AG04450 (cell line): ENCODE measurements at regions not wholly inside any gene's neighbourhood (a gene's known extent, or its start where the extent isn't known, plus 50 kb on each side); places are given as distances from the start of the nearest gene placed in this dataset.
A peak's percentile ranks its signal among the peaks of the same experiment; 100 is the strongest.

Experiments
- CTCF ChIA-PET: fragments of 300-600, 350-600 bp; formaldehyde crosslinking; extraction: SDS; loops from one replicate; lab custom pipeline; 2022; ENCODE audit warnings: antibody characterized with exemption, inconsistent platforms; lab: Charles Lee
- POLR2A ChIA-PET: fragments of 350-600 bp; formaldehyde crosslinking; extraction: SDS; loops from one replicate; lab custom pipeline; 2021; ENCODE audit warnings: antibody characterized with exemption, inconsistent platforms; lab: Yijun Ruan, JAX
- DNase-seq: peaks from one replicate; pipeline ENCODE4 v3.0.0-alpha.2; 2011; ENCODE audit warnings: low read depth, low spot score
- H3K27ac ChIP-seq: one replicate; pipeline ENCODE4 v1.5.1; 2012; ENCODE audit warnings: low read depth, low read length, control low read depth
- H3K27me3 ChIP-seq: one replicate; pipeline ENCODE4 v1.6.0; 2012; ENCODE audit warnings: low read length; ENCODE audit not compliant: control insufficient read depth, insufficient read depth
- H3K4me3 ChIP-seq: 2 replicates; pipeline ENCODE4 v1.5.1; 2011; ENCODE audit warnings: mild to moderate bottlenecking, low read depth, low read length, control low read depth
- H3K9me3 ChIP-seq: 2 replicates; pipeline ENCODE4 v1.5.1; 2012; ENCODE audit warnings: low read length; ENCODE audit not compliant: control insufficient read depth, insufficient read depth
- TF ChIP-seq, protein P1 (sequence below): IDR thresholded peaks from 2 replicates; pipeline ENCODE4 v1.5.1; 2011; ENCODE audit warnings: low read depth, low read length, control low read depth, inconsistent platforms

DNA sequence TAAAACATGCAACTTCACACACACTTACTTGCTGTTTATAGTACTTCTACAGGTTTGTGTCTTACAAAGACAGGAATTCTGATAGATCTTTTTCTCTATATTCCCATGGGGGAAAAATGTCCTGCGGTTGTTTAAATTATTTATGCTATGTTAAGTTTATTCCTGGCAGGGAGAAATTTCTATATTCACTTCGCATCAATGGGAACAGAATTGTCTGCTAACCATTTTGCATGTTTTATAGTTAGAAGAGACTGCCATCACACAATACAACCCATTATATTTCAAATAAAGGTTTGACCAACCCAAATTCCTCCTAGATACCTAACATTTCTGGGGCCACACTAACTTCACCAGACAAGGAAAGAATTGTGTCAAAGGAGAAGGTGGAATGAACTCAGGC lies 110.0 kb upstream of the PRR16 start:
- Histone ChIP-seq H3K27me3 (no peaks in the 10 kb centered on the region), H3K9me3 (peaks cover 5% of the 10 kb centered on the region; the same call in 1 of the 2 replicates), H3K4me3 (no peak overlapping the region), H3K27ac (no peak overlapping the region)
- CTCF ChIA-PET: no interaction called here
- TF ChIP-seq, protein P1, sequence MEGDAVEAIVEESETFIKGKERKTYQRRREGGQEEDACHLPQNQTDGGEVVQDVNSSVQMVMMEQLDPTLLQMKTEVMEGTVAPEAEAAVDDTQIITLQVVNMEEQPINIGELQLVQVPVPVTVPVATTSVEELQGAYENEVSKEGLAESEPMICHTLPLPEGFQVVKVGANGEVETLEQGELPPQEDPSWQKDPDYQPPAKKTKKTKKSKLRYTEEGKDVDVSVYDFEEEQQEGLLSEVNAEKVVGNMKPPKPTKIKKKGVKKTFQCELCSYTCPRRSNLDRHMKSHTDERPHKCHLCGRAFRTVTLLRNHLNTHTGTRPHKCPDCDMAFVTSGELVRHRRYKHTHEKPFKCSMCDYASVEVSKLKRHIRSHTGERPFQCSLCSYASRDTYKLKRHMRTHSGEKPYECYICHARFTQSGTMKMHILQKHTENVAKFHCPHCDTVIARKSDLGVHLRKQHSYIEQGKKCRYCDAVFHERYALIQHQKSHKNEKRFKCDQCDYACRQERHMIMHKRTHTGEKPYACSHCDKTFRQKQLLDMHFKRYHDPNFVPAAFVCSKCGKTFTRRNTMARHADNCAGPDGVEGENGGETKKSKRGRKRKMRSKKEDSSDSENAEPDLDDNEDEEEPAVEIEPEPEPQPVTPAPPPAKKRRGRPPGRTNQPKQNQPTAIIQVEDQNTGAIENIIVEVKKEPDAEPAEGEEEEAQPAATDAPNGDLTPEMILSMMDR: no peak
- DNase-seq: no peak
- POLR2A ChIA-PET: no interaction called here

- POLR2A ChIA-PET: no interaction called here
- Histone ChIP-seq H3K27me3 (no peaks in the 10 kb centered on the region), H3K4me3 (no peak overlapping the region), H3K27ac (no peak overlapping the region), H3K9me3 (no peaks in the 10 kb centered on the region)
- TF ChIP-seq, protein P1: no peak
- CTCF ChIA-PET: interaction anchor here (0.6 kb wide), 1 partner anchor 517 kb away, joined by 6 read pairs; no protein-coding TSS in a partner anchor
- no peak for DNase-seq
Observed at GRCh38 chr5:120358949-120359348, 105.2 kb upstream of the PRR16 start.

GRCh38 chr5:120361941-120362340 lies 102.2 kb upstream of the PRR16 start:
- H3K27me3 ChIP-seq: no peaks in the 10 kb centered on the region
- ChIA-PET POLR2A (no interaction called here), CTCF (no interaction called here)
- no peaks in the 10 kb centered on the region for H3K9me3 ChIP-seq
- TF ChIP-seq, protein P1: no peak
- no peak overlapping the region for H3K4me3 ChIP-seq
- no peak for DNase-seq
- H3K27ac ChIP-seq: no peak overlapping the region

- Histone ChIP-seq H3K4me3 (no peak overlapping the region), H3K9me3 (no peaks in the 10 kb centered on the region), H3K27me3 (no peaks in the 10 kb centered on the region), H3K27ac (no peak overlapping the region)
- TF ChIP-seq, protein P1: no peak
- no peak for DNase-seq
- ChIA-PET CTCF (no interaction called here), POLR2A (no interaction called here)
Observed at GRCh38 chr5:120362426-120362825, 101.7 kb upstream of the PRR16 start.

GRCh38 chr5:120365656-120366446 lies 98.2 kb upstream of the PRR16 start:
- Histone ChIP-seq H3K4me3 (no peak overlapping the region), H3K9me3 (peaks cover 13% of the 10 kb centered on the region), H3K27me3 (no peaks in the 10 kb centered on the region), H3K27ac (no peak overlapping the region)
- DNase-seq: peak; percentile 24
- POLR2A ChIA-PET: no interaction called here
- TF ChIP-seq, protein P1: no peak
- CTCF ChIA-PET: no interaction called here
